Erythroblast (primary cell): ENCODE measurements at regions not wholly inside any gene's neighbourhood (a gene's known extent, or its start where the extent isn't known, plus 50 kb on each side); places are given as distances from the start of the nearest gene placed in this dataset.
"Not testable (repeated sequence)": the region's sequence is repeated elsewhere in the genome, so short reads cannot be mapped to it uniquely, and the experiment has no call there.

Source experiments
- DNase-seq, 2 experiments: peaks; one replicate each; lab custom pipeline; 2025; lab: John Stamatoyannopoulos, UW
- GATA1 ChIP-seq: IDR thresholded peaks from 2 replicates; pipeline ENCODE4 v1.6.1; 2011; ENCODE audit warnings: low read depth, mild to moderate bottlenecking, control low read depth, low read length, moderate library complexity
- POLR2A ChIP-seq: IDR thresholded peaks from 2 replicates; pipeline ENCODE4 v1.6.1; 2011; ENCODE audit warnings: mild to moderate bottlenecking, low read length

DNA sequence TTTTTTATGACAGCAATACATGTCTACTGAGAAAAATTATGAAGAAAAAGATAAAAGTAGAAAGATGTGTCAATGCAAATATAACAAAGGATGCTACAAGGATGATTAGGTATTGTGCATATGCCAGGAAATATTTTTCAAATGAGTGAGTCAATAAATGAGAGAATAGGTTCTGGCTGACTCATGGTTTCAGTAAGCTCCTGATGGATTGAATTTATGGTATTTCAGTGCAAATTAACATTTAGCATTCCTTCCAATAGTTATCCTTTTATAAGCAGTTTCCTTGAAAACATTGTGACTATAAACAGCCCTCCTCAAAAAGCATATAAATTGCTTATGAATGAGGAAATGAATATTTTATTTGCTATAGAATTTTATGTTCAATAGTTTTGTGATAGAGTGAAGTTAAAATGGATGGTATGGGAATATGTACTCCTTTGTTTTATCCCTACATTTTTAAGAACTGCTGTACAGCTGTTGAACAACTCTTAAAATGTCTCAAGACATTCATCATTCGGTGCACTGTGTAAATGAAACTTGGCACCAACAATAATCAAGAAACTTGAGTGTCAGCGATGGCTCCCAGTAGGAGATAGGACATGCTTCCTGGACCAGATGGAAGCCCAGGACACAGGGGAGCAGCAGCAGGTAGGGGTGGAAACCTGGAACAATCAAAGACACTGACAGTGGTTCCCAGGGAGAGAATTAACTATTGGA is 144.7 kb downstream of the PMAIP1 start:
- DNase-seq, result no peak
- TF ChIP-seq POLR2A (no peak), GATA1 (no peak)

DNA sequence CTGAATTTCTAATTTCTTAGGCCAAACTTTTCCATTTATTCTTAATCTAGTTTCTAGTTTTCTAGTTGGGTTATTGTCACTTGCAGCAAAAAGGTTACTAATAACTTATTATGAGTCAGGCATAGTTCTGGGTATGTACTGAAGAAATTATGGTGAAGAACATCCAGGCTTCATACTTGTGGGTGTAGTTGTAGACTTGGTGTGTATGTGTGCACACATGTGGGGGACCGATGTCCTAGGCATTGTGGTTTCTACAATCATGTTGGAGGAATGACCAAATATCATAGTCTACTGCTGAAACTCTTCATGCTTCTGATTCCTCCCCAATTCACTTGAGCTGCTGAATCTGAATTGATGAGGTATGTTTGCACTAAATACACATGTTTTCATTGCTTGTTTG is 141.2 kb downstream of the PMAIP1 start:
- no peak for DNase-seq
- TF ChIP-seq POLR2A, result no peak

DNA sequence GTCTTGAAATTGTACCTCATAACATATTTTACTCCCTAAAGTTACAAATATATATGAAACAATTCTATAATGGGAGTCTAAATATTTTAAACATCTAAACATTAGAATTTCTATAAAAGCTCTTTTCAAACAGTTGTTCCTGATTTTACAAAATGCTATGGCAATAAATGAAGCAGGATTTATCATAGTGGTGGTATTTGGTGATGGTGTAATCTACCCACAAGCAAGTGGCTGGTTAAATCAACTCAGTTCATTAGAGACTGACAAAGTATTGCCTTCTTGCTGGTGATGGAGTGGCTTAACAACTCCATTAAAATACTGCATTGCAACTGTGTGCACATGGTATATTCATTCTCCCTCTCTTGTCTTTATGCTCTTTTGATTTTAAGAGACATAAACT is 138.9 kb downstream of the PMAIP1 start:
- TF ChIP-seq GATA1 (no peak), POLR2A (no peak)

DNA sequence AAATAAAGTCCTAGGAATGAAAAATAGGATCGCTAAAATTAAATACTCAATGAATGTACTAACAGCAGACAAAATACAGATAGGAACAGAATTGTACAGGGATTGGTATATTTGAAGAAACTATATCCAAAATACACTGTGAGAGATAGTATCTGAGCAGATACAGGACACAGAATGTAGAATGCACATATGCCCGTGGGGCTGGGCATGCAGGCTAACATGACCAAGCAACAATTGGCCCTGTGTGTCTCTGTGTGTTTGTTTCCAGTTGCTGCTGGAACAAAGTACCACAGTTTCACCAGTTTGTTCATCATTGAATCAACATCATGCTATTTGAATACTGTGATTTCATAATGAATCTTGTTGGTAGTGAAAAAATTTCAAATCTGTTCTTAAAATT is 127.6 kb downstream of the PMAIP1 start:
- DNase-seq, result no peak
- TF ChIP-seq POLR2A, result no peak

More for the DNA sequence above, 138.9 kb downstream of the PMAIP1 start:
- DNase-seq, result no peak

DNA sequence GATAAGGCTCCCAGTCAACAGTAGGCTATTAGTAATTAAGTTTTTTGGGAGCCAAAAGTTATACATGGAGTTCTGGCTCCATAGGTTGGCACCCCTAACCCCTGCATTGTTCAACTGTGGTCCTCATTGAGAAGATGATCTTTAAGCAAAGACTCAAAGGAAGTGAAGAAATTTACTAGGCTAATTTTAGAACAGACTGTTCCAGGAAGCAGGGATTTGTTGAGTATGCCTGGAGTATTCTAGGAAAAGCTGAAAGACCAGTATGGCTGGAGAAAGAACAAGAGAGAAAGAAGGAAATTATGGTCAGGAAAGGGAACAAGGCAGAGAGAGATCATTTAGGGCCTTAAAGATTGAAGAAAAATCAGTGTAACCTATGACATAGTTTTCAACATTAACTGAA is 125.1 kb downstream of the PMAIP1 start:
- TF ChIP-seq GATA1, result no peak
- TF ChIP-seq POLR2A, result no peak
- DNase-seq, result no peak

DNA sequence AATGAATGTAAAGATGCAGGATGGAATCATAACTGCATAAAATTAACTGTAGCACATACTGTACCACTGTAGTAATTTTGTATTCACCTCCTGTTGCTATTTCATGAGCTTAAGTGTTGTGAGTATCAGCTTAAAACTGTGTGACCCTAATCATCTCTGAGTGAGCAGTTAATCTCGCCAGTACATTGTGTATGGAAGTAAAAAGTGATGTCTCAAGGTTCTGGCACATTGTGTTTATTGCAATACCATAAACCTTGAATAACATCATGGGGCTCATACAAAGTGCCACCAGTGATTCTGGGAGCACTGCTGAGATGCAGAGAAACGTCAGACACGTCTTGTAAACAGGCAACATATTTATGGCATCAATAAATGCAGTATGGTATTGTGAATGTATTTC is 124.5 kb downstream of the PMAIP1 start:
- TF ChIP-seq POLR2A (no peak), GATA1 (no peak)
- no peak for DNase-seq

DNA sequence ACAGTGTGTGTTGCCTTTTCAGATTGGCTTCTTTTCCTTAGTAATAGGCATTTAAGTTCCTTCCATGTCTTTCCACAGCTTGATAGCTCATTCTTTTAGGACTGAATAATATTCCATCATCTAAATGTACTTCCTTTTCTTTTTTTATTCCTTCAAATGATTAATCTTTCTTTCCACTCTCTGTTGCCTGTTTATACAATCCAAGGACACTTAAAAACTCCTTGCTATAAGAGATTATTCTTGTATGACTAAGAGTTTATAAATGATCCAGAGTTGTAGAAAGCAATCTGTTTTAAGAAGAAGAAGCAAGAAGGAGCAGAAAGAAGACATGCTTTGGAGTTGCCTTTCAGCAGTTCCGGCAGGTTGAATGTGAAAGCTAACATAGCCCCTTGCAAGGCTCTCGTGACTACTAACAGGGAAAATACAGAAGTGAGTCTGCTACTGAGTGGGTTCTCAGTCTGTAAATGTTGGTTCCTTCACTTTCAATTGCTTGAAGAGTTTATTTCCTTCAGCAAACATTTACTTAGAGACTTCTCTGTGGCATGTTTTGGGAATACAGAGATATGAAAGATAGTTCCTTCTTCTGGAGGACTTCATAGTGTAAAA is 123.0 kb downstream of the PMAIP1 start:
- TF ChIP-seq GATA1 (no peak), POLR2A (no peak)

DNA sequence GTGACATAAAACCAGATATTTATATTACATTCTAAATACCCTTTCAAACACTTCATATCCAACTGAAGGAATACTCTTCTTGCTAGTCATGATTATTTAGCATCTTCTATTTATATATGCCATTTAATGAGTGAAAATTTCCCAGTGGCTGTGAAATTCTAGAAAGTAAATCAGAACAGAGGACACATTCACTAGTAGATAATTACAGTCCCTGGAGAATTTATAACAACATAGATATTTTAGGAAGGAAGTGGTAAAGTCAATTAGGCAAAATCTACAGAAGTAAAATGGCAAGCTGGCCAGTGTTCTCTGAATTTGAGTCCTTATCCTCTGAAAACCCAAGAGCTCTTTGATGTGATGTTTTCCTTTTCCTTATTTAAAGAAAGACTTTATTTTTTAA is 121.8 kb downstream of the PMAIP1 start:
- TF ChIP-seq GATA1 (no peak), POLR2A (no peak)
- DNase-seq, result no peak

More for the DNA sequence above, 123.0 kb downstream of the PMAIP1 start:
- no peak for DNase-seq

DNA sequence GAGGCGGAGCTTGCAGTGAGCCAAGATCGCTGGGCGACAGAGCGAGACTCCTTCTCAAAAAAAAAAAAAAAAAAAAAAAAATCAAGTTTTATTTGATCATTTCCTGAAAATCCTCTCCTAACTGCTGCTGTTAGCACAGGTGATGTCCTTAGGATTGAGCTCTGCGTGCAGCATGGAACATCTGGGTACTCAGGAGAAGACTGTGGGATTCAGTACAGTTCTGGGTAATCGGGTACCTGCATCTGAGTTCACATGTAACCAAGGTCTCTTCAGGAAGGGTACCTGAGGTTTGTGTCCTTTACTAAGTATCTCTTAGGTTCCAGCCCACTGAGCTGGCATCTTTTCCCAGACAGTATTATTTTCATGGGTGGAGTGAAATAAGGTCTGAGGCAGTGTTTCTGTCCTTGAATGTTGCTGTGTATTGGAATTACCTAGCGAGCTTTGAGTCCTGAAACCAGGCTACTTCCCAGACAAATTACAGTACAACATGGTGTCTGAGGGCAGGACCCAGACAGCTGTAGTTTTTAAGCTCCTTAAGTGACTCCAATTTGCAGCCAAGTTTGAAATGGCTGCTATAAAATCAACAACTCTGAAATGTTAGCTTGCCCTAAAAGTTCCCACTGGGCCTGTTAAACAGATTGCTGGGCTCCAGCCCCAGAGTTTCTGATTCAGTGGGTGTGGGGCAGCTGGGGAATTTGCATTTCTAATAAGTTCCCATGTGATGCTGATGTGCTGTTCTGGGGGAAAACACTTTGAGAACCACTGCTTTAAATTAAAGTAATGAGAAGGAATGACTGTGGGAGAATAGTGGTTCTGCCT is 120.5 kb downstream of the PMAIP1 start:
- DNase-seq, result no peak
- no peak for TF ChIP-seq GATA1
- no peak for TF ChIP-seq POLR2A

DNA sequence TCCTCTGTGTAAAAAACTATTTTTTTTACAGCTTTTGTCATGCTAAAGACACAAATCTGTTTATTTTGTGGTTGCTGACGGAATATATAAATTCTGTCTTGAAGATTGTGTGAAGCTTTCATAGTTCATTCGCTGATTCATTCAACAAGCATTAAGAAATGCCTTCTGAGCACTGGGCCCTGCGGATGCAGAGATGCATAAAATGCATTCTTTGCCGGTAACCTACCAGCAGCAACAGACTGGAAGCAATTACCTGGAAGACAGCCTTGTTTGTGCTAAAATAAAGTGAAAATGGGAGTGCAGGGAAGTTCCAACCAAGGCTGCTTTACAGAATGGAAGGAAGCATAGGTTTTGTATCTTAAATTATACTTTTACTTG is 119.7 kb downstream of the PMAIP1 start:
- DNase-seq, result no peak
- TF ChIP-seq POLR2A (no peak), GATA1 (no peak)

DNA sequence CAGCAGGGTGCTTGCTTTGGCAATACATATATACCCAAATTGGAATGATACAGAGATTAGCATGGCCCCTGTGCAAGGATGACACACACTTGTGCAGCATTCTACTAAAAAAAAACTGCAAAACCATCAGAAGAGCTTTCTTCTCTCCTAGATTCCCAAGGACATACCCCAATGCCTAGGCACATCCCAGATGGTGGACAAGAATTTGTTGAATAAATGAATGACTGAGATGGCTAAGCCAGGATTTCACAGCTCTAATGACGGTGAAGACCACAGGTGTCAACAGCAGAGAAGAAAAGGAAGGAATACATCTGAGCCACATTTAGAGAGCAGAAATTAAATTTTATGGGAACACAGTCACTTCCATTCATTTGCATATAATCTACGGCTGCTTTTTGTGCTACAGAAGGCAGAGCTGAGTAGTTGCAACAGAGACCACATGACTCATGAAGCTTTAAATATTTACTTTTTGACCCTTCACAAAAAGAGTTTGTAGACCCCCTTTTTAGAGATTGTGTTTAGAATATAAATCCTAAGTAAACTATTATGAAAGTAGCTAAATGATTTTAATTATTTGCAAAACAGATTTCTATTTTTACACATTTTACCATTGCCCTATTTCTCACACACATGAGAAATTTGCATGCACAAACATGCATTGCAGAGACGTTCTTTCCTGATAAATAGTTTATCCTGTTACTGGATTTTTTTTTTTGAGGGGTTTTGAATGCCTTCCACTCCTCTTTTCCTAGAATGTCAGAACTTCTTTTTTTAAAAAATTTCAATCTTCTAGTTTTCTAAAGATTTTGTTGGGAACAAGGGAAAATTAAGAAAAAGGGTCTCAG is 119.0 kb downstream of the PMAIP1 start:
- no peak for TF ChIP-seq GATA1
- TF ChIP-seq POLR2A, result no peak
- DNase-seq, result no peak

DNA sequence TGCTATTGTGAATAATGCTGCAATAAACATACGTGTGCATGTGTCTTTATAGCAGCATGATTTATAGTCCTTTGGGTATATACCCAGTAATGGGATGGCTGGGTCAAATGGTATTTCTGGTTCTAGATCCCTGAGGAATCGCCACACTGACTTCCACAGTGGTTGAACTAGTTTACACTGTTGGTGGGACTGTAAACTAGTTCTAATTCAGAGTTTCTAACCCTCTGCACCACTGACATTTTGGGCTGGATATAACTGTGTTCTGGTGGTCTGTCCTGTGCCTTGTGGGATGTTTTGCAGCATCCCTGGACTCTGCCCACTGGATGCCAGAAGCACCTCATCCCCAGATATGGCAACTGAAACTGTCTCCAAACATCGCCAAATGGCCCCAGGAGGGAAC is 118.3 kb downstream of the PMAIP1 start:
- not testable (repeated sequence) for DNase-seq

DNA sequence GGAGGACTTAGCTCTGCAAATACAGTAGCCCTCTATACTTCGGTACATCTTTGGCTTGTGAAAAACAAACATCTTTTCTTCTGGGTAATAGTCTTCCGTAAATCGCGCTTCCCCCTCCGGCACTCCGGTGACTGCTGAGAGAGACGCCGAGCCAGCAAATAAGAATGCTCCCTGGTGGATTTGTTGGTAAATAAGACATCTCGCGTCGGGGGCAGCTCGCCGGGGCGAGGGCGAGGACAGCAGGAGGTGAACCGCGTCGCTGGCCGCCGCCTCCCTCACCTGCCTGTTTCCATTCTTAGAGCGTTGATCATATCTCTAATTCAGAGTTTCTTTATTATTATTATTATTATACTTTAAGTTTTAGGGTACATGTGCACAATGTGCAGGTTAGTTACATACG is 117.6 kb downstream of the PMAIP1 start:
- TF ChIP-seq GATA1, result no peak
- no peak for TF ChIP-seq POLR2A

DNA sequence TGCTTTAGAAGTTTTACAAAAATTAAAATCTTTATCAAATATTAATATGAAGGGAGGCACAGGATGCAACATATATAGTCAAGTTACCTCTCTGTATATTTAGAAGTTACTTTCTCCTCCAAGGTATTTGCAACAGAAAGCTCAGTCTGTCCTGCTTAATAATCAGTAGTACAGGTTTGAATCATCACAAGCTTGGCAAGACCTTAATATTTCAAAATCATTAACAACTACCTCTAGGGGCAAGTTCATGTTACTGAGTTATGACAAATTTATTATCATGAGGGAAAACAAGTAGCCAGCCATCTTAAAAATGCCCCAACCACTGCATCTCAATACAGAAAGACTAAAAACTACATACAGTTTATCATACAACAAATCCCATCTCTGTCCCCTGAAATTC is 116.0 kb downstream of the PMAIP1 start:
- not testable (repeated sequence) for DNase-seq

More for the DNA sequence above, 117.6 kb downstream of the PMAIP1 start:
- no peak for DNase-seq

DNA sequence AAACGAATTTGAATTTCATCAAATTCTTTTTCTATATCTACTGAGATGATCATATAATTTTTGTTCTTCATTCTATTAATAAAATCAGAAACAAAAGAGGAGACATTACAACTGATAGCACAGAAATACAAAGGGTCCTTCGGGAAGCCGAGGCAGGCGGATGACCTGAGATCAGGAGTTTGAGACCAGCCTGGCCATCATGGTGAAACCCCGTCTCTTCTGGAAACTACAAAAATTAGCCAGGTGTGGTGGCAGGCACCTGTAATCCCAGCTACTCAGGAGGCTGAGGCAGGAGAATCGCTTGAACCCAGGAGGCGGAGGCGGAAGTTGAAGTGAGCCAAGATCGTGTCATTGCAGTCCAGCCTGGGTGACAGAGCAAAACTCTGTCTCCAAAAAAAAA is 113.4 kb downstream of the PMAIP1 start:
- DNase-seq, result not testable (repeated sequence)
